ENCODE measurements at regions not wholly inside any gene's neighbourhood (a gene's known extent, or its start where the extent isn't known, plus 50 kb on each side); places are given as distances from the start of the nearest gene placed in this dataset.

DNA sequence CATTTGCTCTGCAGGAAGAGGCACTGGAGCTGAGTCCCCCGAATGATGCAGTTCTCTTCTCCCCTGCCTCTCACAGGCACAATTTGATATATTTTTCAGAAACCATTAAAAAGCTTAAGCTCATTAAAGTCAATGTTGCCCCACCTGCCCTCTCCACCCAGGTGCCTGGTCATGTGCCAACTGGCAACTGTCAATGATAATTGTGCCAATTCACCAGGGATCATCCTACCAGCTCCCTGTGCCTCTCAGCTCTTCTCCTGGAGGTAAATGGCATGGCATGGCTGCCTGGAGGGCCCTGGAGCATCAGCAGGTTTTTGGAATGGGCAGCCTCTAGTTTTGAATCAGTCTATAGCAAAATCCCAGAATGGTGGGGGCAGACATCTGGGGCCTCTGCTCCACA lies 279.6 kb upstream of the ID2 start:
- ChIA-PET CTCF (no interaction called here), POLR2A (ENCODE audit: low non-redundant PET) (no interaction called here)
- BruUV-seq (replicated peaks), result no TSS peak
- no peak for DNase-seq (ENCODE audit: low spot score)
- TF ChIP-seq, protein P1, sequence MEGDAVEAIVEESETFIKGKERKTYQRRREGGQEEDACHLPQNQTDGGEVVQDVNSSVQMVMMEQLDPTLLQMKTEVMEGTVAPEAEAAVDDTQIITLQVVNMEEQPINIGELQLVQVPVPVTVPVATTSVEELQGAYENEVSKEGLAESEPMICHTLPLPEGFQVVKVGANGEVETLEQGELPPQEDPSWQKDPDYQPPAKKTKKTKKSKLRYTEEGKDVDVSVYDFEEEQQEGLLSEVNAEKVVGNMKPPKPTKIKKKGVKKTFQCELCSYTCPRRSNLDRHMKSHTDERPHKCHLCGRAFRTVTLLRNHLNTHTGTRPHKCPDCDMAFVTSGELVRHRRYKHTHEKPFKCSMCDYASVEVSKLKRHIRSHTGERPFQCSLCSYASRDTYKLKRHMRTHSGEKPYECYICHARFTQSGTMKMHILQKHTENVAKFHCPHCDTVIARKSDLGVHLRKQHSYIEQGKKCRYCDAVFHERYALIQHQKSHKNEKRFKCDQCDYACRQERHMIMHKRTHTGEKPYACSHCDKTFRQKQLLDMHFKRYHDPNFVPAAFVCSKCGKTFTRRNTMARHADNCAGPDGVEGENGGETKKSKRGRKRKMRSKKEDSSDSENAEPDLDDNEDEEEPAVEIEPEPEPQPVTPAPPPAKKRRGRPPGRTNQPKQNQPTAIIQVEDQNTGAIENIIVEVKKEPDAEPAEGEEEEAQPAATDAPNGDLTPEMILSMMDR (conservative IDR thresholded peaks at IDR 0.05; ENCODE audit: low read depth, low read length), result no peak
- TF ChIP-seq EZH2 (IDR thresholded peaks at IDR 0.05; ENCODE audit: borderline replicate concordance, low read depth, low read length, poor library complexity, severe bottlenecking), result no peak
- H3K4me1 ChIP-seq (ENCODE audit: insufficient read depth, low read length, poor library complexity, severe bottlenecking), result peaks cover 9% of the 10 kb centered on the region
- no peak overlapping the region for H3K27ac ChIP-seq (ENCODE audit: low read depth, low read length, poor library complexity, severe bottlenecking)
- H3K36me3 ChIP-seq (ENCODE audit: insufficient read depth, low read length, poor library complexity, severe bottlenecking), result no peaks in the 10 kb centered on the region
- H3K27me3 ChIP-seq (replicated peaks; ENCODE audit: insufficient read depth, low read depth, low read length, poor library complexity), result no peaks in the 10 kb centered on the region
- H3K4me3 ChIP-seq (ENCODE audit: low read depth, low read length, poor library complexity, severe bottlenecking), result no peak overlapping the region
- intact Hi-C loops (cut with micrococcal nuclease; ENCODE audit: unreplicated experiment), result no loop called here
- H3K9me3 ChIP-seq (ENCODE audit: low read depth, low read length, poor library complexity, severe bottlenecking), result no peaks in the 10 kb centered on the region

DNA sequence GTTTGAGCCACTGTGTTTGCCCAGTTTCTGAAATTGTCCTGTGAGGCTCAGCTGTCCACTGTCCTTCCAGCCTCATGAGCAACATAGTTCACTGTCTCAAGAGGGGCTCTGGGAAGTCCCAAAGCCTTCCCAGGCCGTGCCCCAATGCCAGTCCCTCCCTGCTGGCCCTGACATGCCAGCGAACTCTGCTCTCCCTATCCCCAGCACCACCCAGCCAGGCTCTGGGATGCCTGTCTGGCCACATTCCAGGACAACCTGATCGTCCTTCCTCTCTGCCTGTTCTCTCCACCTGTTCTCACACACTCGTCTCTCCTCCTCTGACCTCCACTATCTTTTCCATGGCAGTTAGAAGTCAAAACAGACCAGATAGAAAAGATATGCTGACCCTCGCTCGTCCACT lies 278.0 kb upstream of the ID2 start:
- Histone ChIP-seq H3K4me3 (ENCODE audit: low read depth, low read length, poor library complexity, severe bottlenecking) (no peak overlapping the region), H3K4me1 (ENCODE audit: insufficient read depth, low read length, poor library complexity, severe bottlenecking) (peaks cover 9% of the 10 kb centered on the region), H3K9me3 (ENCODE audit: low read depth, low read length, poor library complexity, severe bottlenecking) (no peaks in the 10 kb centered on the region), H3K36me3 (ENCODE audit: insufficient read depth, low read length, poor library complexity, severe bottlenecking) (no peaks in the 10 kb centered on the region), H3K27me3 (replicated peaks; ENCODE audit: insufficient read depth, low read depth, low read length, poor library complexity) (no peaks in the 10 kb centered on the region), H3K27ac (ENCODE audit: low read depth, low read length, poor library complexity, severe bottlenecking) (no peak overlapping the region)
- TF ChIP-seq EZH2 (IDR thresholded peaks at IDR 0.05; ENCODE audit: borderline replicate concordance, low read depth, low read length, poor library complexity, severe bottlenecking), result no peak
- TF ChIP-seq, protein P1 (conservative IDR thresholded peaks at IDR 0.05; ENCODE audit: low read depth, low read length), result no peak
- DNase-seq (ENCODE audit: low spot score), result no peak
- ChIA-PET POLR2A (ENCODE audit: low non-redundant PET) (no interaction called here), CTCF (no interaction called here)
- no TSS peak for BruUV-seq (replicated peaks)
- intact Hi-C loops (cut with micrococcal nuclease; ENCODE audit: unreplicated experiment), result no loop called here

DNA sequence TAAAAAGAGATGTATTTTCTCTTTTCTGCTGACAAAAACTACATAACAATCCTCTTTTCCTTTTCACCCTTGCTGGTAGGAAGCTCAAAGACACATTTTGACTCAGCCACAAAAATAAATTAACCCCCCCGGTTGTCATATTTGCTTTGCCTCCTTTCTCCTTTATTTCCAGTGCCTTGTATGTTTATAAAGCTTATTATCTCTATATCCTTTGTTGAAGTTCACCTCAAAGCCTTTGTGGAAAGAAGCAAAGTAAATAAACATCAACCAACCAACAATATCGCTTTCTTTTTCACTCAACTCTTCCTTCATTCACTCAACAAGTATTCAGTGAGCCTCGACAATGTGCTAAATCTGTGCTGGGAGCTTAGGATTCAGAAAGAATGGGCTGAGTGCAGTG lies 276.5 kb upstream of the ID2 start:
- intact Hi-C loops (cut with micrococcal nuclease; ENCODE audit: unreplicated experiment), result no loop called here
- no peak overlapping the region for H3K4me3 ChIP-seq (ENCODE audit: low read depth, low read length, poor library complexity, severe bottlenecking)
- no peak overlapping the region for H3K27ac ChIP-seq (ENCODE audit: low read depth, low read length, poor library complexity, severe bottlenecking)
- no TSS peak for BruUV-seq (replicated peaks)
- H3K27me3 ChIP-seq (replicated peaks; ENCODE audit: insufficient read depth, low read depth, low read length, poor library complexity), result no peaks in the 10 kb centered on the region
- ChIA-PET POLR2A (ENCODE audit: low non-redundant PET) (no interaction called here), CTCF (no interaction called here)
- peaks cover 9% of the 10 kb centered on the region for H3K4me1 ChIP-seq (ENCODE audit: insufficient read depth, low read length, poor library complexity, severe bottlenecking)
- H3K9me3 ChIP-seq (ENCODE audit: low read depth, low read length, poor library complexity, severe bottlenecking), result no peaks in the 10 kb centered on the region
- H3K36me3 ChIP-seq (ENCODE audit: insufficient read depth, low read length, poor library complexity, severe bottlenecking), result no peaks in the 10 kb centered on the region
- DNase-seq (ENCODE audit: low spot score), result no peak
- no peak for TF ChIP-seq EZH2 (IDR thresholded peaks at IDR 0.05; ENCODE audit: borderline replicate concordance, low read depth, low read length, poor library complexity, severe bottlenecking)
- TF ChIP-seq, protein P1 (conservative IDR thresholded peaks at IDR 0.05; ENCODE audit: low read depth, low read length), result no peak
